Breast epithelium (tissue), 3 donors: ENCODE measurements at regions not wholly inside any gene's neighbourhood (a gene's known extent, or its start where the extent isn't known, plus 50 kb on each side); places are given as distances from the start of the nearest gene placed in this dataset.

ENCODE experiments used
- POLR2A ChIP-seq: fragments of 450-650 bp; IDR thresholded peaks from one replicate; pipeline ENCODE4 v1.6.1; 2016; ENCODE audit warnings: antibody characterized with exemption, mild to moderate bottlenecking, moderate library complexity
- POLR2AphosphoS5 ChIP-seq, 3 donors: sonication (generic); formaldehyde crosslinking; IDR thresholded peaks; one replicate each; pipeline ENCODE4 v1.6.1; 2017; ENCODE audit warnings: antibody characterized with exemption in 3 of 3
- TF ChIP-seq, protein P1 (sequence below), 3 donors: fragments of 450-650 bp; IDR thresholded peaks; one replicate each; pipeline ENCODE4 v1.5.1; 2016 to 2017; ENCODE audit warnings: antibody characterized with exemption in 3 of 3, mild to moderate bottlenecking in 3 of 3, moderate library complexity in 3 of 3

GRCh38 chr2:21428754-21429153, 305.0 kb downstream of the TDRD15 start:
- TF ChIP-seq, protein P1, sequence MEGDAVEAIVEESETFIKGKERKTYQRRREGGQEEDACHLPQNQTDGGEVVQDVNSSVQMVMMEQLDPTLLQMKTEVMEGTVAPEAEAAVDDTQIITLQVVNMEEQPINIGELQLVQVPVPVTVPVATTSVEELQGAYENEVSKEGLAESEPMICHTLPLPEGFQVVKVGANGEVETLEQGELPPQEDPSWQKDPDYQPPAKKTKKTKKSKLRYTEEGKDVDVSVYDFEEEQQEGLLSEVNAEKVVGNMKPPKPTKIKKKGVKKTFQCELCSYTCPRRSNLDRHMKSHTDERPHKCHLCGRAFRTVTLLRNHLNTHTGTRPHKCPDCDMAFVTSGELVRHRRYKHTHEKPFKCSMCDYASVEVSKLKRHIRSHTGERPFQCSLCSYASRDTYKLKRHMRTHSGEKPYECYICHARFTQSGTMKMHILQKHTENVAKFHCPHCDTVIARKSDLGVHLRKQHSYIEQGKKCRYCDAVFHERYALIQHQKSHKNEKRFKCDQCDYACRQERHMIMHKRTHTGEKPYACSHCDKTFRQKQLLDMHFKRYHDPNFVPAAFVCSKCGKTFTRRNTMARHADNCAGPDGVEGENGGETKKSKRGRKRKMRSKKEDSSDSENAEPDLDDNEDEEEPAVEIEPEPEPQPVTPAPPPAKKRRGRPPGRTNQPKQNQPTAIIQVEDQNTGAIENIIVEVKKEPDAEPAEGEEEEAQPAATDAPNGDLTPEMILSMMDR (IDR thresholded peaks at IDR 0.05) = no peak
- no peak for TF ChIP-seq POLR2AphosphoS5 (IDR thresholded peaks at IDR 0.05)
- TF ChIP-seq POLR2A = no peak
